ENCODE measurements at regions not wholly inside any gene's neighbourhood (a gene's known extent, or its start where the extent isn't known, plus 50 kb on each side); places are given as distances from the start of the nearest gene placed in this dataset.

- H3K9me3 ChIP-seq = no peaks in the 10 kb centered on the region
- no peak overlapping the region for H3K27ac ChIP-seq
- H3K4me3 ChIP-seq = no peak overlapping the region
- no peaks in the 10 kb centered on the region for H3K4me1 ChIP-seq
- H3K36me3 ChIP-seq = no peaks in the 10 kb centered on the region
- peaks cover 0 to 7% (median 0%) of the 10 kb centered on the region in 3 donors for H3K27me3 ChIP-seq
- TF ChIP-seq POLR2AphosphoS5 (IDR thresholded peaks at IDR 0.05) (no peak), CTCF (IDR thresholded peaks at IDR 0.05) (no peak), POLR2A (IDR thresholded peaks at IDR 0.05) (no peak), EP300 (IDR thresholded peaks at IDR 0.05) (no peak)
- intact Hi-C loops (cut with DNase I) = no loop called here
- no peak for DNase-seq
- 91 to 94% methylated on average over 9 of the region's 9 CpGs for WGBS, 2 donors
Observed at GRCh38 chr4:8796096-8796495, 75.5 kb downstream of the HMX1 start.

GRCh38 chr4:8795140-8795539, 76.5 kb downstream of the HMX1 start:
- WGBS, 2 donors = 39 to 53% methylated on average over 12 of the region's 12 CpGs
- no peaks in the 10 kb centered on the region for H3K36me3 ChIP-seq
- intact Hi-C loops (cut with DNase I) = no loop called here

GRCh38 chr4:8794491-8794890, 77.1 kb downstream of the HMX1 start:
- WGBS, 2 donors = 90 to 92% methylated on average over 18 of the region's 18 CpGs
- TF ChIP-seq POLR2AphosphoS5 (IDR thresholded peaks at IDR 0.05) (no peak), POLR2A (IDR thresholded peaks at IDR 0.05) (no peak), CTCF (IDR thresholded peaks at IDR 0.05) (no peak), EP300 (IDR thresholded peaks at IDR 0.05) (no peak)
- peaks cover 0 to 13% (median 0%) of the 10 kb centered on the region in 3 donors for H3K27me3 ChIP-seq
- intact Hi-C loops (cut with DNase I) = no loop called here
- no peak overlapping the region for H3K4me3 ChIP-seq
- no peak for DNase-seq
- no peaks in the 10 kb centered on the region for H3K4me1 ChIP-seq
- H3K36me3 ChIP-seq = no peaks in the 10 kb centered on the region
- H3K9me3 ChIP-seq = no peaks in the 10 kb centered on the region
- H3K27ac ChIP-seq = no peak overlapping the region

More at GRCh38 chr4:8795140-8795539, 76.5 kb downstream of the HMX1 start:
- DNase-seq = no peak
- Histone ChIP-seq H3K27ac (no peak overlapping the region), H3K27me3 (peaks cover 0 to 8% (median 0%) of the 10 kb centered on the region in 3 donors), H3K4me1 (no peaks in the 10 kb centered on the region), H3K4me3 (no peak overlapping the region), H3K9me3 (no peaks in the 10 kb centered on the region)
- TF ChIP-seq POLR2A (IDR thresholded peaks at IDR 0.05) = no peak
- TF ChIP-seq POLR2AphosphoS5 (IDR thresholded peaks at IDR 0.05) = no peak
- no peak for TF ChIP-seq EP300 (IDR thresholded peaks at IDR 0.05)
- TF ChIP-seq CTCF (IDR thresholded peaks at IDR 0.05) = no peak

- Histone ChIP-seq H3K4me1 (no peaks in the 10 kb centered on the region), H3K27me3 (peaks cover 0 to 13% (median 0%) of the 10 kb centered on the region in 3 donors), H3K36me3 (no peaks in the 10 kb centered on the region), H3K4me3 (no peak overlapping the region), H3K9me3 (no peaks in the 10 kb centered on the region), H3K27ac (no peak overlapping the region)
- intact Hi-C loops (cut with DNase I) = no loop called here
- TF ChIP-seq CTCF (IDR thresholded peaks at IDR 0.05) = no peak
- TF ChIP-seq POLR2A (IDR thresholded peaks at IDR 0.05) = no peak
- no peak for TF ChIP-seq EP300 (IDR thresholded peaks at IDR 0.05)
- no peak for TF ChIP-seq POLR2AphosphoS5 (IDR thresholded peaks at IDR 0.05)
- DNase-seq = no peak
- WGBS, 2 donors = 72 to 85% methylated on average over 11 of the region's 11 CpGs
Observed at GRCh38 chr4:8793571-8794160, 78.0 kb downstream of the HMX1 start.

- no peaks in the 10 kb centered on the region for H3K9me3 ChIP-seq
- H3K4me3 ChIP-seq = no peak overlapping the region
- peaks cover 0 to 13% (median 0%) of the 10 kb centered on the region in 3 donors for H3K27me3 ChIP-seq
- no peaks in the 10 kb centered on the region for H3K4me1 ChIP-seq
- H3K36me3 ChIP-seq = no peaks in the 10 kb centered on the region
- intact Hi-C loops (cut with DNase I) = no loop called here
- no peak for DNase-seq
- 67 to 92% methylated on average over 10 of the region's 10 CpGs for WGBS, 2 donors
- no peak for TF ChIP-seq EP300 (IDR thresholded peaks at IDR 0.05)
- no peak for TF ChIP-seq POLR2A (IDR thresholded peaks at IDR 0.05)
- TF ChIP-seq POLR2AphosphoS5 (IDR thresholded peaks at IDR 0.05) = no peak
- no peak for TF ChIP-seq CTCF (IDR thresholded peaks at IDR 0.05)
- H3K27ac ChIP-seq = no peak overlapping the region
Observed at GRCh38 chr4:8792491-8792890, 79.1 kb downstream of the HMX1 start.
